ENCODE measurements at regions not wholly inside any gene's neighbourhood (a gene's known extent, or its start where the extent isn't known, plus 50 kb on each side); places are given as distances from the start of the nearest gene placed in this dataset.

- H3K36me3 ChIP-seq (ENCODE audit: control insufficient read depth in 2 of 2, extremely low read depth in 1 of 2, insufficient read depth in 2 of 2, low read length in 2 of 2): no peaks in the 10 kb centered on the region
- no peak overlapping the region for H3K4me2 ChIP-seq (ENCODE audit: control insufficient read depth, extremely low read depth, insufficient read depth, low read depth, low read length)
- no peak overlapping the region for H3K9ac ChIP-seq (ENCODE audit: control insufficient read depth, extremely low read depth, insufficient read depth, low read length)
- H3K9me3 ChIP-seq (ENCODE audit: control insufficient read depth, low read depth, low read length): no peaks in the 10 kb centered on the region
- DNase-seq (ENCODE audit: low read depth, low spot score) (no peak), FAIRE-seq (no peak)
- dilution Hi-C loops (cut with MboI; ENCODE audit: extremely low pct_ligation_motif_present, low sequenced_read_pairs): no loop called here
- no peaks in the 10 kb centered on the region for H3K9me1 ChIP-seq (ENCODE audit: control insufficient read depth, extremely low read depth, insufficient read depth, low read length)
- no peak overlapping the region for H3K4me3 ChIP-seq (ENCODE audit: control insufficient read depth in 2 of 3, extremely low read depth in 1 of 3, insufficient read depth in 2 of 3, low read depth in 1 of 3, low read length in 3 of 3)
- H3K4me1 ChIP-seq (ENCODE audit: control insufficient read depth, extremely low read depth, insufficient read depth, low read length): no peaks in the 10 kb centered on the region
- no peak overlapping the region for H2AFZ ChIP-seq (ENCODE audit: control insufficient read depth, low read length)
- no peaks in the 10 kb centered on the region for H3K79me2 ChIP-seq (ENCODE audit: control insufficient read depth, insufficient read depth, low read length)
- H3K27ac ChIP-seq (ENCODE audit: control insufficient read depth, insufficient read depth, low read length): no peak overlapping the region
- peaks cover 26% of the 10 kb centered on the region for H3K27me3 ChIP-seq (ENCODE audit: control insufficient read depth, extremely low read depth, insufficient read depth, low read length)
- no peaks in the 10 kb centered on the region for H4K20me1 ChIP-seq (ENCODE audit: control insufficient read depth, extremely low read depth, insufficient read depth, low read length)
- no peak for TF ChIP-seq EZH2 (IDR thresholded peaks at IDR 0.05; ENCODE audit: low read length)
- no peak for TF ChIP-seq CTCF (optimal IDR thresholded peaks at IDR 0.05 in 1 of 3, IDR thresholded peaks at IDR 0.05 in 1 of 3, conservative IDR thresholded peaks at IDR 0.05 in 1 of 3; ENCODE audit: extremely low read depth in 1 of 3, insufficient read depth in 2 of 3, low read length in 3 of 3)
Measured at GRCh38 chr10:42934351-42934811, 142.5 kb upstream of the RET start.

GRCh38 chr10:42934842-42935241 is 142.0 kb upstream of the RET start:
- no peak overlapping the region for H2AFZ ChIP-seq (ENCODE audit: control insufficient read depth, low read length)
- no peak overlapping the region for H3K27ac ChIP-seq (ENCODE audit: control insufficient read depth, insufficient read depth, low read length)
- no peaks in the 10 kb centered on the region for H4K20me1 ChIP-seq (ENCODE audit: control insufficient read depth, extremely low read depth, insufficient read depth, low read length)
- H3K4me1 ChIP-seq (ENCODE audit: control insufficient read depth, extremely low read depth, insufficient read depth, low read length): no peaks in the 10 kb centered on the region
- H3K4me2 ChIP-seq (ENCODE audit: control insufficient read depth, extremely low read depth, insufficient read depth, low read depth, low read length): no peak overlapping the region
- peaks cover 26% of the 10 kb centered on the region for H3K27me3 ChIP-seq (ENCODE audit: control insufficient read depth, extremely low read depth, insufficient read depth, low read length)
- DNase-seq (ENCODE audit: low read depth, low spot score) (no peak), FAIRE-seq (no peak)
- no peaks in the 10 kb centered on the region for H3K36me3 ChIP-seq (ENCODE audit: control insufficient read depth in 2 of 2, extremely low read depth in 1 of 2, insufficient read depth in 2 of 2, low read length in 2 of 2)
- TF ChIP-seq CTCF (optimal IDR thresholded peaks at IDR 0.05 in 1 of 3, IDR thresholded peaks at IDR 0.05 in 1 of 3, conservative IDR thresholded peaks at IDR 0.05 in 1 of 3; ENCODE audit: extremely low read depth in 1 of 3, insufficient read depth in 2 of 3, low read length in 3 of 3) (no peak), EZH2 (IDR thresholded peaks at IDR 0.05; ENCODE audit: low read length) (no peak)
- H3K4me3 ChIP-seq (ENCODE audit: control insufficient read depth in 2 of 3, extremely low read depth in 1 of 3, insufficient read depth in 2 of 3, low read depth in 1 of 3, low read length in 3 of 3): no peak overlapping the region
- dilution Hi-C loops (cut with MboI; ENCODE audit: extremely low pct_ligation_motif_present, low sequenced_read_pairs): no loop called here
- H3K79me2 ChIP-seq (ENCODE audit: control insufficient read depth, insufficient read depth, low read length): no peaks in the 10 kb centered on the region
- no peak overlapping the region for H3K9ac ChIP-seq (ENCODE audit: control insufficient read depth, extremely low read depth, insufficient read depth, low read length)
- H3K9me3 ChIP-seq (ENCODE audit: control insufficient read depth, low read depth, low read length): no peaks in the 10 kb centered on the region
- no peaks in the 10 kb centered on the region for H3K9me1 ChIP-seq (ENCODE audit: control insufficient read depth, extremely low read depth, insufficient read depth, low read length)
